HCT116 (cell line): ENCODE measurements at regions not wholly inside any gene's neighbourhood (a gene's known extent, or its start where the extent isn't known, plus 50 kb on each side); places are given as distances from the start of the nearest gene placed in this dataset.

Source experiments
- ATAC-seq: fragments of 200-7000 bp; cut with Tn5 transposase; 2 replicates; pipeline ENCODE4 v1.9.1; 2020; ENCODE audit warnings: mild to moderate bottlenecking, moderate library complexity
- BruUV-seq: library from RNA; stranded (reverse); fragments of 400-500 nt; replicated peaks from 2 replicates; lab custom pipeline; 2021; lab: Mats Ljungman, UMichigan
- CTCF ChIA-PET: fragments of 300-600 bp; sonication (Branson Sonifier 250); formaldehyde crosslinking; loops from one replicate; lab custom pipeline; 2021; ENCODE audit warnings: antibody characterized with exemption; lab: Charles Lee
- POLR2A ChIA-PET: fragments of 300-600, 350-600 bp; sonication (Branson Sonifier 250); formaldehyde crosslinking; loops from one replicate; lab custom pipeline; 2021; ENCODE audit warnings: antibody characterized with exemption; lab: Charles Lee
- RAD21 ChIA-PET, 2 experiments: fragments of 300-600 bp; sonication (Branson Sonifier 250); formaldehyde crosslinking; loops; one replicate each; lab custom pipeline; 2023; ENCODE audit warnings: low total read pairs in 2 of 2; ENCODE audit not compliant: uncharacterized antibody in 2 of 2, unreplicated experiment in 2 of 2, low non-redundant PET in 1 of 2; lab: Charles Lee
- DNase-seq: peaks from one replicate; pipeline ENCODE4 v3.0.0-alpha.2; 2010; ENCODE audit warnings: low read depth, low spot score
- H2AFZ ChIP-seq: fragments of 200-600 bp; shearing (Covaris generic), sonication (generic); 2 replicates; pipeline ENCODE4 v1.6.1; 2017; ENCODE audit warnings: low read depth, mixed run types, mixed read lengths, antibody characterized with exemption, low read length; ENCODE audit not compliant: poor library complexity, severe bottlenecking
- H3K27ac ChIP-seq: 2 replicates; pipeline ENCODE4 v1.5.1; 2012; ENCODE audit warnings: low read depth, low read length
- H3K27me3 ChIP-seq: fragments of 200-600 bp; sonication (generic); 2 replicates; pipeline ENCODE4 v1.6.1; 2016; ENCODE audit warnings: mixed run types, low read length, mixed read lengths; ENCODE audit not compliant: insufficient read depth
- H3K36me3 ChIP-seq, 2 experiments: fragments of 200-500 bp in 1 of 2; fragments of 200-600 bp in 1 of 2; sonication (Bioruptor generic) in 1 of 2; sonication (generic) in 1 of 2; 2 replicates each; pipeline versions ENCODE4 v1.5.1 to v1.6.1; 2014 to 2016; ENCODE audit warnings: low read length in 2 of 2, inconsistent platforms in 1 of 2, mixed read lengths in 1 of 2, mixed run types in 1 of 2; ENCODE audit not compliant: insufficient read depth in 2 of 2, control insufficient read depth in 1 of 2
- H3K4me1 ChIP-seq, 2 experiments: fragments of 200-600 bp in 1 of 2; sonication (generic) in 1 of 2; 2 replicates each; pipeline versions ENCODE4 v1.5.1 to v1.6.1; 2012 to 2017; ENCODE audit warnings: low read length in 2 of 2, inconsistent platforms in 1 of 2, mild to moderate bottlenecking in 1 of 2, mixed read lengths in 1 of 2, mixed run types in 1 of 2, moderate library complexity in 1 of 2; ENCODE audit not compliant: insufficient read depth in 2 of 2, control insufficient read depth in 1 of 2
- H3K4me2 ChIP-seq: fragments of 200-600 bp; sonication (generic); 2 replicates; pipeline ENCODE4 v1.6.1; 2017; ENCODE audit warnings: mixed run types, low read length, mixed read lengths
- H3K4me3 ChIP-seq, 2 experiments: fragments of 200-600 bp in 1 of 2; sonication (generic) in 1 of 2; replicated peaks in 1 of 2; 2 replicates each; pipeline ENCODE4 v1.5.1; 2011 to 2016; ENCODE audit warnings: low read length in 2 of 2, control low read depth in 1 of 2, low read depth in 1 of 2, mild to moderate bottlenecking in 1 of 2, mixed read lengths in 1 of 2, mixed run types in 1 of 2
- H3K79me2 ChIP-seq: fragments of 200-600 bp; sonication (generic); 2 replicates; pipeline ENCODE4 v1.6.1; 2017; ENCODE audit warnings: mild to moderate bottlenecking, mixed run types, low read length, moderate library complexity, mixed read lengths; ENCODE audit not compliant: insufficient read depth
- H3K9ac ChIP-seq: fragments of 200-600 bp; sonication (generic); 2 replicates; pipeline ENCODE4 v1.6.1; 2016; ENCODE audit warnings: low read length, mixed read lengths
- H3K9me2 ChIP-seq: fragments of 200-600 bp; sonication (generic), shearing (Covaris generic); 2 replicates; pipeline ENCODE4 v1.6.1; 2017; ENCODE audit warnings: mixed run types, mild to moderate bottlenecking, moderate library complexity; ENCODE audit not compliant: insufficient read depth
- H3K9me3 ChIP-seq, 2 experiments: fragments of 200-500 bp in 1 of 2; fragments of 200-600 bp in 1 of 2; sonication (Bioruptor generic) in 1 of 2; sonication (generic) in 1 of 2; 2 replicates each; pipeline ENCODE4 v1.6.1; 2014 to 2017; ENCODE audit warnings: low read length in 2 of 2, mixed read lengths in 2 of 2, inconsistent platforms in 1 of 2, low read depth in 1 of 2, mild to moderate bottlenecking in 1 of 2, mixed run types in 1 of 2, moderate library complexity in 1 of 2; ENCODE audit not compliant: control insufficient read depth in 1 of 2, insufficient read depth in 1 of 2
- H4K20me1 ChIP-seq: fragments of 200-600 bp; sonication (generic), shearing (Covaris generic); 2 replicates; pipeline ENCODE4 v1.6.1; 2017; ENCODE audit warnings: mixed run types, mild to moderate bottlenecking, moderate library complexity; ENCODE audit not compliant: insufficient read depth
- ATF3 ChIP-seq: IDR thresholded peaks from 2 replicates; pipeline ENCODE4 v1.6.1; 2012
- CBX3 ChIP-seq: IDR thresholded peaks from 2 replicates; pipeline ENCODE4 v1.6.1; 2012; ENCODE audit warnings: low read depth
- EGR1 ChIP-seq: IDR thresholded peaks from 2 replicates; pipeline ENCODE4 v1.6.1; 2012; ENCODE audit warnings: low read depth
- FOSL1 ChIP-seq: IDR thresholded peaks from 2 replicates; pipeline ENCODE4 v1.6.1; 2012; ENCODE audit warnings: low read depth
- JUND ChIP-seq: IDR thresholded peaks from 2 replicates; pipeline ENCODE4 v1.6.1; 2012
- MAX ChIP-seq: IDR thresholded peaks from 2 replicates; pipeline ENCODE4 v1.6.1; 2012
- POLR2AphosphoS5 ChIP-seq: IDR thresholded peaks from 2 replicates; pipeline ENCODE4 v1.6.1; 2011; ENCODE audit warnings: mild to moderate bottlenecking, low read depth, low read length, moderate library complexity
- REST ChIP-seq: IDR thresholded peaks from 2 replicates; pipeline ENCODE4 v1.6.1; 2012; ENCODE audit warnings: low read depth
- SRF ChIP-seq: IDR thresholded peaks from 2 replicates; pipeline ENCODE4 v1.6.1; 2012; ENCODE audit warnings: low read depth
- ZBTB33 ChIP-seq: IDR thresholded peaks from 2 replicates; pipeline ENCODE4 v1.6.1; 2011; ENCODE audit warnings: mild to moderate bottlenecking, low read length, moderate library complexity; ENCODE audit not compliant: insufficient replicate concordance; ENCODE audit errors: extremely low read depth
- ZFX ChIP-seq: fragments of 450-650 bp; IDR thresholded peaks from 2 replicates; pipeline ENCODE4 v1.6.1; 2017
- ZNF274 ChIP-seq: fragments of 200-500 bp; sonication (Bioruptor generic); IDR thresholded peaks from 2 replicates; pipeline ENCODE4 v1.6.1; 2014; ENCODE audit warnings: mild to moderate bottlenecking, low read depth, low read length, inconsistent platforms
- intact Hi-C: fragments of 100-400 bp; cut with micrococcal nuclease; formaldehyde crosslinking; loops from 2 replicates; pipeline ENCODE4 v1.10.0; 2022

- no peaks in the 10 kb centered on the region for H3K9me3 ChIP-seq
- H3K4me1 ChIP-seq = peaks cover 26 to 32% of the 10 kb centered on the region in 2 experiments
- no peak for TF ChIP-seq CBX3
- TF ChIP-seq MAX = no peak
- TF ChIP-seq SRF = no peak
- TF ChIP-seq ATF3 = no peak
- no peak for TF ChIP-seq REST
- no peak for TF ChIP-seq ZFX
- no peak for TF ChIP-seq EGR1
- no peak for TF ChIP-seq ZNF274
- TF ChIP-seq FOSL1 = no peak
- no peak for TF ChIP-seq JUND
- no peak for TF ChIP-seq ZBTB33
- no peak for TF ChIP-seq POLR2AphosphoS5
- H3K9me2 ChIP-seq = no peaks in the 10 kb centered on the region
- no peaks in the 10 kb centered on the region for H3K36me3 ChIP-seq
- CTCF ChIA-PET = no interaction called here
- no peaks in the 10 kb centered on the region for H3K27me3 ChIP-seq
- intact Hi-C loops = no loop called here
- no peaks in the 10 kb centered on the region for H3K79me2 ChIP-seq
- no peak overlapping the region for H2AFZ ChIP-seq
- POLR2A ChIA-PET = interaction anchor here (0.6 kb wide), 1 partner anchor 32 kb away, joined by 3 read pairs; no protein-coding TSS in a partner anchor
- no peak overlapping the region for H3K4me3 ChIP-seq
- DNase-seq (no peak), ATAC-seq (no peak)
- BruUV-seq = no TSS peak
- no peak overlapping the region for H3K27ac ChIP-seq
- no peak overlapping the region for H3K4me2 ChIP-seq
- no peak overlapping the region for H3K9ac ChIP-seq
- RAD21 ChIA-PET = no interaction called here
- H4K20me1 ChIP-seq = no peaks in the 10 kb centered on the region
Observed at GRCh38 chr1:96367791-96368190, 353.8 kb upstream of the PTBP2 start.
